ENCODE measurements at regions not wholly inside any gene's neighbourhood (a gene's known extent, or its start where the extent isn't known, plus 50 kb on each side); places are given as distances from the start of the nearest gene placed in this dataset.

GRCh38 chr22:48551716-48552268, 1275.9 kb downstream of the BRD1 start:
- no peak for DNase-seq

- DNase-seq: no peak
These were observed 1276.6 kb downstream of the BRD1 start for GRCh38 chr22:48551061-48551460.

GRCh38 chr22:48548391-48548790, 1279.3 kb downstream of the BRD1 start:
- DNase-seq: no peak

GRCh38 chr22:48547971-48548370, 1279.7 kb downstream of the BRD1 start:
- DNase-seq: no peak

- DNase-seq: no peak
These were observed 1280.8 kb downstream of the BRD1 start for GRCh38 chr22:48546653-48547424.

- DNase-seq: no peak
These were observed 1281.7 kb downstream of the BRD1 start for GRCh38 chr22:48545987-48546386.

- DNase-seq: no peak
These were observed 1286.1 kb downstream of the BRD1 start for GRCh38 chr22:48541401-48542098.

GRCh38 chr22:48539261-48539660, 1288.4 kb downstream of the BRD1 start:
- no peak for DNase-seq

GRCh38 chr22:48538291-48538820, 1289.3 kb downstream of the BRD1 start:
- DNase-seq: no peak

GRCh38 chr22:48537343-48537680, 1290.4 kb downstream of the BRD1 start:
- no peak for DNase-seq

GRCh38 chr22:48536541-48537342, 1290.9 kb downstream of the BRD1 start:
- no peak for DNase-seq

- no peak for DNase-seq
These were observed 1291.7 kb downstream of the BRD1 start for GRCh38 chr22:48535868-48536540.

GRCh38 chr22:48534395-48534958, 1293.2 kb downstream of the BRD1 start:
- no peak for DNase-seq

GRCh38 chr22:48532986-48533385, 1294.7 kb downstream of the BRD1 start:
- no peak for DNase-seq

- no peak for DNase-seq
These were observed 1295.8 kb downstream of the BRD1 start for GRCh38 chr22:48531761-48532435.

GRCh38 chr22:48531108-48531507, 1296.6 kb downstream of the BRD1 start:
- no peak for DNase-seq

GRCh38 chr22:48530666-48531065, 1297.0 kb downstream of the BRD1 start:
- DNase-seq: no peak

GRCh38 chr22:48528221-48528915, 1299.3 kb downstream of the BRD1 start:
- no peak for DNase-seq

GRCh38 chr22:48523761-48524160, 1303.9 kb downstream of the BRD1 start:
- DNase-seq: no peak

- DNase-seq: no peak
These were observed 1304.6 kb downstream of the BRD1 start for GRCh38 chr22:48523091-48523490.

GRCh38 chr22:48522271-48522670, 1305.4 kb downstream of the BRD1 start:
- no peak for DNase-seq

Data from CD4-positive, alpha-beta T cell treated with Interleukin-1 beta for 1 hour (primary cell).